K562 (cell line): ENCODE measurements at regions not wholly inside any gene's neighbourhood (a gene's known extent, or its start where the extent isn't known, plus 50 kb on each side); places are given as distances from the start of the nearest gene placed in this dataset.

Experiments
- CHD7 ChIP-seq: fragments of 200-600 bp; sonication (generic); IDR thresholded peaks from one replicate; pipeline ENCODE4 v1.6.1; 2012; ENCODE audit warnings: mild to moderate bottlenecking, low read depth, low read length, inconsistent platforms
- MNT ChIP-seq, 2 experiments: fragments of 450-650 bp; conservative IDR thresholded peaks; 2 replicates each; pipeline ENCODE4 v1.6.1; 2017; ENCODE audit warnings: mild to moderate bottlenecking in 2 of 2, moderate library complexity in 2 of 2
- TRIM25 ChIP-seq: fragments of 450-650 bp; IDR thresholded peaks from 2 replicates; pipeline ENCODE4 v1.7.0; 2016; ENCODE audit warnings: borderline replicate concordance
- ZBTB12 ChIP-seq: fragments of 250-450 bp; sonication (Bioruptor Pico); IDR thresholded peaks from 2 replicates; pipeline ENCODE4 v1.4.0; 2020
- ZNF609 ChIP-seq: sonication (generic); formaldehyde crosslinking; IDR thresholded peaks from 2 replicates; pipeline ENCODE4 v1.8.1; 2023; ENCODE audit warnings: missing genetic modification reagents, mild to moderate bottlenecking, borderline replicate concordance

- TF ChIP-seq CHD7, result no peak
- TF ChIP-seq MNT (conservative IDR thresholded peaks at IDR 0.05), result 0 out of 4 replicates have a peak, but pooled peaks of 1 of the 2 experiments have one; percentile 12
- no peak for TF ChIP-seq ZNF609
- TF ChIP-seq ZBTB12, result no peak
- TF ChIP-seq TRIM25, result no peak
Observed at GRCh38 chr22:22979121-22979724, 91.1 kb upstream of the GNAZ start (continued).
